ENCODE measurements at regions not wholly inside any gene's neighbourhood (a gene's known extent, or its start where the extent isn't known, plus 50 kb on each side); places are given as distances from the start of the nearest gene placed in this dataset.
A peak's percentile ranks its signal among the peaks of the same experiment; 100 is the strongest.

DNA sequence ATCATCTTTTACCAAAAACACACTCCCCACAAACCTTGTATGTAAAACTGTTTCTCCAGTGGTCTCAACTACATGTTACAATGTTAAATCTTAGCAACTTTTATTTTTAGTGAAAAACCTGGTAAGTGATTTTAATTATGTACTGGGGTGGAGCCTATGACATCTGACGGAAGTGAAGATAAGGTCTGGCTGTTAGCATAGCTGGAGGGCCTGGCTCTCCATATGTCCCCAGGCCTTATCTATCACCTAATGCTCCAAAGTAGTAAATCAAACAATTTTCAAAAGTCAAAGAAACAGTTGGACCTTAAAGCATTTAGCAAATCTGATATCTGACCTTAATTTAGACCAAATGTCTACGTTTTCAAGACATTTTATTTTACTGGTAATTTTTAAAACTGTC lies 173.6 kb upstream of the SMAD3 start:
- H3K4me3 Mint-ChIP-seq, result no peak overlapping the region
- H3K4me1 Mint-ChIP-seq (ENCODE audit: low read depth), result peaks cover 22% of the 10 kb centered on the region
- peaks cover 5% of the 10 kb centered on the region for H3K27me3 Mint-ChIP-seq
- intact Hi-C loops (cut with micrococcal nuclease), result no loop called here
- H3K9me3 Mint-ChIP-seq, result no peaks in the 10 kb centered on the region
- no peaks in the 10 kb centered on the region for H3K36me3 Mint-ChIP-seq (ENCODE audit: low read depth)
- no peak overlapping the region for H3K27ac Mint-ChIP-seq

DNA sequence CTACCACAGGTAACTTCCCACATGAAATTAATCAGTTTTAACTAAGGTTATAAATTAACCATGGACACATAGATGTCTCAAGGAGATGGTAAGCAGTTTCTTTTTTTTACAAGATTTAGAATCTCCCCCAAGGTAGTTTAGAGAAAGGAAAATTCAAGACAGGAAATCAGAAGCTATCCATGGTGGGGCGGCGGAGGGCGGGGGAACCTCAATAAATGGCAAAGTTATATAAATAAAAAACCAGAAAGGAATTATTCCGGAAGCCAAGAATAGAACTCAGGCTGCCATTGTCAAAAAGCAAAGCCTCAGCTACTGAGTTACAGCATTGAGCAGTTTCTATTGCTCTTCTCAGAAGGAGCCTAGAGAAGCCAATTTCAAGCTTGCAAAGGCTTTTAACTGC lies 172.1 kb upstream of the SMAD3 start:
- intact Hi-C loops (cut with micrococcal nuclease), result no loop called here
- H3K27me3 Mint-ChIP-seq, result peaks cover 5% of the 10 kb centered on the region
- no peaks in the 10 kb centered on the region for H3K36me3 Mint-ChIP-seq (ENCODE audit: low read depth)
- no peak overlapping the region for H3K27ac Mint-ChIP-seq
- no peak overlapping the region for H3K4me3 Mint-ChIP-seq
- H3K9me3 Mint-ChIP-seq, result no peaks in the 10 kb centered on the region
- H3K4me1 Mint-ChIP-seq (ENCODE audit: low read depth), result peaks cover 28% of the 10 kb centered on the region

DNA sequence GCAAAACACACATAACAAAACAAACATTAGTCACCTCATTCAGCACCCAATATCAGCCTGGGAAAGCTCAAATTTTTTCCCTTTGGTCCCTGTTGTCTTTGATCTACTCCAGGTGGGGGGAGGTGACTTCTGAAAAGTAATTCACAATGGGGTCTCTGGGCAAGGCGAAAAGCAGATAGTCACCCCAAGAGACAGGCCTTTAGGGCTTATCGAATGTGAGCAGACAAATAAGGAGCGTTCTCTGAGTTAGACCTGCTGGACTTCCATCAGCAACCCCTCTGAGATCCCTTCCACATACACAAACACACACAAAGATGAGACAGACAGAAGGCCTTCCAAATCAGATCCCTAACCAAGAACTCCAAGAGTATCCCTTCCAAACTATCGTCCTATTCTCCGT lies 171.0 kb upstream of the SMAD3 start:
- H3K36me3 Mint-ChIP-seq (ENCODE audit: low read depth), result no peaks in the 10 kb centered on the region
- no peak overlapping the region for H3K27ac Mint-ChIP-seq
- peaks cover 38% of the 10 kb centered on the region for H3K4me1 Mint-ChIP-seq (ENCODE audit: low read depth)
- H3K4me3 Mint-ChIP-seq, result no peak overlapping the region
- intact Hi-C loops (cut with micrococcal nuclease), result no loop called here
- H3K27me3 Mint-ChIP-seq, result peaks cover 5% of the 10 kb centered on the region
- no peaks in the 10 kb centered on the region for H3K9me3 Mint-ChIP-seq

DNA sequence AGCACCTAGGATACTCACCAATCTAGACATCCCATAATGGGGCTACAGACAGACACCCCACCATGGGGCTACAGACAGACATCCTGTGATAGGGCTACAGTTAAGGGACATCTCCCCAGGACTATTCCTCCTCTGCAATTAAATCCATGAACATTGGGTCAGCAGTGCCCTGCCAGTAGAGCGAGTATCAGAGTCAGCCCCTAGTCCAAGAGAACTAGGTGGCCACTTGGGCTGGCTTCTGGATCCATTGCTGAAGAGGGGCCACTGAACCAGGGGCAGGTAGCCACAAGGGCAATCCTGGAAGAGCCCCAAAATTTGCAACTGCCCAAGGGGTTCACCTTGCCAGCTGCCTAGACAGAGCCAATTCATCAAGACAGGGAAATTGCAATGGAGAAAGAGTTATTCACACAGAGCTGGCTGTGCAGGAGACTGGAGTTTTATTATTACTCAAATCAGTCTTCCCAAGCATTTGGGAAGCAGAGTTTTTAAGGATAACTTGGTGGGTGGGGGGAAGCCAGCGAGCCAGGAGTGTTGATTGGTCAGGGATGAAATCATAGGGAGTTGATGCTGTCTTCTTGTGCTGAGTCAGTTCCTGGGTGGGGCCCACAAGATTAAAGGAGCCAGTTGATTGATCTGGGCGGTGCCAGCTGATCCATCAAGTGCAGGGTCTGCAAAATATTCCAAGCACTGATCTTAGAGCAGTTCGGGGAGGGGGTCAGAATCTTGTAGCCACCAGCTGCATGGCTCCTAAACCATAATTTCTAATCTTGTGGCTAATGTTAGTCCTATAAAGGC lies 170.2 kb upstream of the SMAD3 start:
- Mint-ChIP-seq H3K36me3 (ENCODE audit: low read depth) (no peaks in the 10 kb centered on the region), H3K27ac (no peak overlapping the region), H3K9me3 (no peaks in the 10 kb centered on the region), H3K27me3 (peaks cover 5% of the 10 kb centered on the region), H3K4me1 (ENCODE audit: low read depth) (peaks cover 46% of the 10 kb centered on the region), H3K4me3 (no peak overlapping the region)
- intact Hi-C loops (cut with micrococcal nuclease), result no loop called here

DNA sequence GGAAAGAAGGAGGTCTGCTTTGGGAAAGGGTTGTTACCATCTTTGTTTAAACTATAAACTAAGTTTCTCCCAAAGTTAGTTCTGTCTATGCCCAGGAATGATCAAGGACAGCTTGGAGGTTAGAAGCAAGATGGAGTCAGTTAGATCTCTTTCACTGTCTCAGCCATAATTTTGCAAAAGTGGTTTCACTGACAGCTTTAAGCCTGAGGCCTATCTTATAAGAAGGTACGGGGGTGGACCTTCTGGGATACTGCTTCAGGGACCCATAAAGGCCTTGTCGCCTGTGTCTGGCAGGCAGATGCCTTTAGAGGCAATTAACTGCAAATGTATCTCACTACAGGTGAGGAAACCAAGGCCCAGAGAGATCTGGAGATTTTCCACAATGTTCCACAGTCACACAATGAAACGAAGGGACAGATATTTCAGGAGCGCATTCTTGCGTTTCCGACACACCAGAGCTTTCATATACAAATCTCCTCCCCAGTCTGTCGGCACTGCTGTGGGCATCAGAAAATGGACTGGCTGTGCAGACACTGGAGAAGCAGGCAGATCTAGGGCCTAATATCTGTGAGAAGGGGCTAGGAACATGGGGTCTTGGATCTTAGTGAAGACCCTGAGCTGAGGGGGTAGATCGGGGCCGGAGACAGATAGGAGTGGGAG lies 169.5 kb upstream of the SMAD3 start:
- intact Hi-C loops (cut with micrococcal nuclease), result no loop called here

DNA sequence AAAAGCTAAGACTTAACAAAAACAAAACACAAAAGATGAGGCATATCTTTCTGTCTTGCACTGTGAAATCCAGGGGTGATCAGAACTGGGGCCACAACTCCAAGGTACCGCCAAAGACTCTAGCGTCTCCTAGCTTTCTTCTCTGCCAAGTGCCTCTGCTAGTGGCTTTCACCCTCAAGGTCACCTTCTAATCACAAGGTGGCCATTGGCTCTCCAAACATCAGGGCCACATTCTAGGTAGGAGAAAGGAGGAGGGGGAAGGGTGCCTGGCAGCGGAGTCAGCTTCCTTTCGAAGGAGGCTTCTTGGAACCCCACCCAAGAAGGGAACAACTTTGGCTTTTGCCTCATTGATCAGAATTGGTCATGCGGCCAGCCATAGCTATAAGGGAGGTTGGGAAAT lies 168.8 kb upstream of the SMAD3 start:
- Mint-ChIP-seq H3K4me3 (no peak overlapping the region), H3K27me3 (peaks cover 5% of the 10 kb centered on the region)
- intact Hi-C loops (cut with micrococcal nuclease), result no loop called here

More for the DNA sequence above, 169.5 kb upstream of the SMAD3 start:
- Mint-ChIP-seq H3K9me3 (no peaks in the 10 kb centered on the region), H3K36me3 (ENCODE audit: low read depth) (no peaks in the 10 kb centered on the region), H3K4me3 (no peak overlapping the region), H3K27ac (peak overlapping the region; percentile 16), H3K27me3 (peaks cover 5% of the 10 kb centered on the region), H3K4me1 (ENCODE audit: low read depth) (peaks cover 48% of the 10 kb centered on the region)

DNA sequence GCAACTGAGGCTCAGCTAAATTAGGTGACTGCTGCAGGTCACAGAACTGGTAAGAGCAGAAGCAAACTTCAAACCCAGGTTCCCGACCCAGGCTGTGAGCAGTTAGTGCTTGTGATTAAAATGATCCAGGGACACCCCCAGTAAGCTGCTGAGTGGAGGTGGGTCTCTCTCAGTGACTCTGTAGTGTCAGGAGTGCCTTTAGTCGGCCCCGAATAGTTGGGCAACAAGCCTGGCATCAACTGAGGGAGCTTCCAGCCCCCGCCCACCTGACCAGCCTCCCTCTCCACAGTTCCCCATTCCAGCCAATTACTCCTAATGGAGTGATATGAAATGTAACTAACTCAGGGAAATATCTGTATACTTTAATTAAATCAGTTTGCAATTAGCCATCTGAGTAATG lies 168.0 kb upstream of the SMAD3 start:
- Mint-ChIP-seq H3K27me3 (peaks cover 5% of the 10 kb centered on the region), H3K4me1 (ENCODE audit: low read depth) (peaks cover 59% of the 10 kb centered on the region), H3K4me3 (no peak overlapping the region), H3K27ac (no peak overlapping the region), H3K9me3 (no peaks in the 10 kb centered on the region), H3K36me3 (ENCODE audit: low read depth) (no peaks in the 10 kb centered on the region)
- intact Hi-C loops (cut with micrococcal nuclease), result no loop called here

More for the DNA sequence above, 168.8 kb upstream of the SMAD3 start:
- H3K9me3 Mint-ChIP-seq, result no peaks in the 10 kb centered on the region
- H3K27ac Mint-ChIP-seq, result peak overlapping the region; percentile 16
- no peaks in the 10 kb centered on the region for H3K36me3 Mint-ChIP-seq (ENCODE audit: low read depth)
- peaks cover 55% of the 10 kb centered on the region for H3K4me1 Mint-ChIP-seq (ENCODE audit: low read depth)

DNA sequence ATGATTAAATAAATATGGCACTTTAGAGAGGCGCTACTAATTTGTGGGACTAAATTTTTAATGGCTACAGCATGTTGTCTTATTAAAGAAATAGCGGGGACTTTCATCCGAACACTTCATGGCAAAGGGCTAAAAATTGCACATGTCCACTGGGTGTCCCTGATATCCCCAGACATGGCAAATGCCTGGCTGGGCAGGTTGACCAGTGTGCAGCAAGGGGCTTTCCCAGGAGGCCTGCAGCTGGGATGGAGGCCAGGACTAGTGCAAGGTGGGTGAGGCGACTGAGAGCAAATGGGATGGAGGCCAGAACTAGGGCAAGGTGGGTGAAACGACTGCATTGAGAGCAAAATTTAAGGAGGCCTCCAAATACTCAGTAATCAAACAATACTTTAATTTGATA lies 167.4 kb upstream of the SMAD3 start:
- Mint-ChIP-seq H3K4me3 (no peak overlapping the region), H3K27ac (no peak overlapping the region), H3K9me3 (no peaks in the 10 kb centered on the region), H3K4me1 (ENCODE audit: low read depth) (peaks cover 62% of the 10 kb centered on the region), H3K36me3 (ENCODE audit: low read depth) (no peaks in the 10 kb centered on the region), H3K27me3 (peaks cover 4% of the 10 kb centered on the region)
- intact Hi-C loops (cut with micrococcal nuclease), result no loop called here

DNA sequence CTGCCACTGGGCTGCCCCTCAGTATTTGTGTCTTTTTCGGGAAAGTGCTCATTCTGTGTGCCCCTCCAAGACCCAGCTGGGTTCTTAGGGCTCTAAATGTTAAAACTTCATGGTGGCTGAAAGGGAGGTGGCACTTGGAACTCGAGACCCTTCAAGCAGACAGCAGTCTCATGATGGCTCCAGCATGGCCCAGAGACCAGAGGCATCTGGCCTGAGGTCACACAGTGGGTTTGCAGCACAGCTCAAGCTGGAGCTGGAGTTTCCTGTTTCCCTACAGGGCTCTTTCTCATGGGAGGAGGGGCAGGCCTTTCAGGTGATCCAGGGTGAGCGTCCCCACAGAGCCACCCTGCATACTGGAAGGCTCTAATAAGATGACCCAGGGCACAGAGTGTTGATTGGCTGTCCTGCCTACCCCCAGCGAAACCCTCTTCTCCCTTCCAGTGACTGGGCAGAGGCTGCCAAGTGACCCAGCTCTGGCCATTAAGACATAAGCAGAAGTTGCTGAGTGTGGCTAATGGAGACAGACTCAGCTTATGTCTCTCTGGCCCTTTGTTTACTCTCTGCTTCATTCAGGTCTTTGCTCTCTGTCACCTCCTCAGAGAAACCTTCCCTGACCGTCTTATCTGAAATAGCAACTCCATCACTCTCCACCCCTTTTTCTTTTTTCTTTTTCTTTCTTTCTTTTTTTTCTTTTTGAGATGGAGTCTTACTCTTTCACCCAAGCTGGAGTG lies 166.6 kb upstream of the SMAD3 start:
- intact Hi-C loops (cut with micrococcal nuclease), result no loop called here
- H3K27ac Mint-ChIP-seq, result peak overlapping the region; percentile 91
- H3K36me3 Mint-ChIP-seq (ENCODE audit: low read depth), result no peaks in the 10 kb centered on the region
- H3K27me3 Mint-ChIP-seq, result peaks cover 4% of the 10 kb centered on the region
- H3K9me3 Mint-ChIP-seq, result no peaks in the 10 kb centered on the region
- H3K4me3 Mint-ChIP-seq, result no peak overlapping the region
- peaks cover 67% of the 10 kb centered on the region for H3K4me1 Mint-ChIP-seq (ENCODE audit: low read depth)

DNA sequence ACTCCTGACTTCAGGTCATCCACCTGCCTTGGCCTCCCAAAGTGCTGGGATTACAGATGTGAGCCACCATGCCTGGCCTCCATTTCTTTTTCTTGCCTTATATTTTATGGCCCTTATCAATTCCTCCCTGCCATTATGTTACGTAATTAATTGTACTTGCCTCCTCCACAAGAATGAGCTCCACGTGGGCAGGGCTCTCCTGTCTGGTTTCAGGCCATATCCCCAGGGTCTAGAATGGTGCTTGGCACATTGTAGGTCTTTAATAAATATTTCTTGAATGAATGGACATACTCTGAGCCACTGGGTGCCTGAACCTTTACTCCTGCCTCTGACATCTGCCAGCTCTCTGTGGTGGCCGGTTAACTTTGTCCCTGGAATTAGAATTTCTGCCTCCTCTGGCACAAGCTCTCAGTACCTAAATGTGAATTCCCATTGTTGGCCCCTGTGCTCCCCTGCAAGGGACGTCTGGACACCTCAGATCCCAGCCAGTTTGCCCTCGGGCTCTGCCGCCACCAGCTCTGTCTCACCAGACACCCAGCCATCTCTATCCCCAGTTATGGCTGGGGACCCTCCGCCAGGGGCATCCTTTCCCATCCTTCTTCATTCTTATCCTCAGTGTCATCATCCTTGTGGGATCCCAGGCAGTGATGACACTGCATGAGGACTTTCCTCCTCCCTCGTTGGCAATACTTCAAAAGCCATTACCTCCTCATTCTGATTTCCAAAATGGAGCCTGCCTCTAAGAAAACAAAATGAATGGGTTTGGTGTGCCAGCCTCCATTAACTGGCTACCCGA lies 165.6 kb upstream of the SMAD3 start:
- Mint-ChIP-seq H3K27me3 (peaks cover 4% of the 10 kb centered on the region), H3K36me3 (ENCODE audit: low read depth) (no peaks in the 10 kb centered on the region), H3K4me1 (ENCODE audit: low read depth) (peaks cover 73% of the 10 kb centered on the region), H3K27ac (peak overlapping the region; percentile 91), H3K4me3 (no peak overlapping the region), H3K9me3 (no peaks in the 10 kb centered on the region)
- intact Hi-C loops (cut with micrococcal nuclease), result loop anchor here (5.0 kb wide), 1 partner anchor 32 kb away; no protein-coding TSS in a partner anchor

DNA sequence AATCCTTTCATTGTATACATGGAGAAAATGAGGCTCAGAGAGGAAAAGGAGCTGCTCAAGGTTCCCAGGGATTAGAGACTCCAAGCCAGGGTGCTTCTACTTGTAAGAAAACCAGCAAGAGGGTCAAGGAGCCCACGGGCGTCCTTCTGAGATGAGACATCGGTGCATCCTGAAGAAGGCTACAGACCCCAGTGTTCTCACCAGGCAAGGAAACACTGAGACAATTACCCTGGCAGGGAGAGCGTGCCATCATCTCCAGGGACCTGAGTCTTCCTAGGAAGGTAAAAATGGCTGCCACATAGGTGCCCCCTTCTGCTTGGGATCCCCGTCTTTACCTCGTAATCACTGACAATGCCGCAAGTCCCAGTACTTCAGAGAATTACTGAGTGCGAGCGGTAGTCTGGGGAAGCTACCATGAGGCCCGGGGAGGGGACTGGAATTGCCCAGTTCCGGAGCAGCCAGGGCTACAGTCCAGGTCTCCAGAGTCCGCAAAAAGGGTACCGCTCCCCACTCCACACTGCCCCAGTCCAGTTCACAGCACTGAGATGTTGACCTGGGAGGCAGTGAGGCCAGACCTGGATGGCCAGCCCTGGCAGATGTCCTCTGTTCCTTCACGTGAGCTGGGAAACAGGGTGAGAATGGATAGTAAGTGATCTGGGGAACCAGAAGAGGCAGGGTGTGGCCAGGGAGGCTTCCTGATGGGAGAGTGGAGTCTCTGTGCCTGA lies 164.7 kb upstream of the SMAD3 start:
- no peaks in the 10 kb centered on the region for H3K36me3 Mint-ChIP-seq (ENCODE audit: low read depth)
- no peaks in the 10 kb centered on the region for H3K9me3 Mint-ChIP-seq
- intact Hi-C loops (cut with micrococcal nuclease), result loop anchor here (5.0 kb wide), 1 partner anchor 33 kb away; no protein-coding TSS in a partner anchor
- H3K27ac Mint-ChIP-seq, result peak overlapping the region; percentile 91
- H3K27me3 Mint-ChIP-seq, result peaks cover 4% of the 10 kb centered on the region
- no peak overlapping the region for H3K4me3 Mint-ChIP-seq
- H3K4me1 Mint-ChIP-seq (ENCODE audit: low read depth), result peaks cover 69% of the 10 kb centered on the region

DNA sequence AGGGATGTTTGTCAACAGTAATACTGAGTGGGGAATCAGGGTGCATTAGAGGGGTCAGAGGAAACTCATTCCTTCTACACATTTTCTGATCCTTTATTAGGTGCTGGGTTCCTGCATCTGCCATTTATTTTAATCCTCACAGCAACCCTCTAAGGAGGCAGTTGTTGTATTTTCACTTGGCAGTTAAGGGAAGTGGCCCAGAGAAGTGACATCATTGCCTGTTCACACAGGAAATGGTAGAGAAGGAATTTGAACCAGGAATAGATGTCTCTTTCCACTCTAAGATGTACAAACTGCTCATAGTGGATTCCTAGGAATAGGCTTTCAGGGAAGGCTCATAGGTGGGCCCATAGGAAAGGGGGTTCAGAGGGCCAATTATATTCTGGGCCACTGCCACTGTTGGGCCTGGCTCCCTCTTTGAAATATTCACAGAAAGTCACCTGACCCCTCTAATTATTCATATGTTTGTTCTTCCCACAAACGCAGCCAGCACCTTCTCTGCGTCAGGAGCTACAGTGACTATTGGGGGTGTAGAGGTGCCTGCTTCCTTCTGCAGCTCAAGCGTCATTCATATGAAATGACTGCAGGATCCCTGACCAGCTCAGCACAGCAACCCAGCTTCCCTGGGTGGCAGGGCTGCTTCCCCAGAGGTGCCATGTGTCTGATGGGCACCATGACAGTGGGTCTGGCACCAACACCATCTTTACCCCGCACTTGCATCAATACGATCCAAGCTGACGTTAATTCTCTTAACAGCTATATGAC lies 163.9 kb upstream of the SMAD3 start:
- no peaks in the 10 kb centered on the region for H3K9me3 Mint-ChIP-seq
- intact Hi-C loops (cut with micrococcal nuclease), result loop anchor here (5.0 kb wide), 1 partner anchor 34 kb away; no protein-coding TSS in a partner anchor
- peaks cover 68% of the 10 kb centered on the region for H3K4me1 Mint-ChIP-seq (ENCODE audit: low read depth)
- H3K27me3 Mint-ChIP-seq, result peaks cover 3% of the 10 kb centered on the region
- peak overlapping the region; percentile 91 for H3K27ac Mint-ChIP-seq
- H3K4me3 Mint-ChIP-seq, result no peak overlapping the region
- H3K36me3 Mint-ChIP-seq (ENCODE audit: low read depth), result peaks cover 4% of the 10 kb centered on the region

Data from dendritic cell treated with granulocyte-macrophage colony-stimulating factor and Interleukin-4, amounts not matched to agents 40 ng/mL and 50 ng/mL, for 4 days (primary cell).